ENCODE measurements at regions not wholly inside any gene's neighbourhood (a gene's known extent, or its start where the extent isn't known, plus 50 kb on each side); places are given as distances from the start of the nearest gene placed in this dataset.
"Not testable (repeated sequence)": the region's sequence is repeated elsewhere in the genome, so short reads cannot be mapped to it uniquely, and the experiment has no call there.

DNA sequence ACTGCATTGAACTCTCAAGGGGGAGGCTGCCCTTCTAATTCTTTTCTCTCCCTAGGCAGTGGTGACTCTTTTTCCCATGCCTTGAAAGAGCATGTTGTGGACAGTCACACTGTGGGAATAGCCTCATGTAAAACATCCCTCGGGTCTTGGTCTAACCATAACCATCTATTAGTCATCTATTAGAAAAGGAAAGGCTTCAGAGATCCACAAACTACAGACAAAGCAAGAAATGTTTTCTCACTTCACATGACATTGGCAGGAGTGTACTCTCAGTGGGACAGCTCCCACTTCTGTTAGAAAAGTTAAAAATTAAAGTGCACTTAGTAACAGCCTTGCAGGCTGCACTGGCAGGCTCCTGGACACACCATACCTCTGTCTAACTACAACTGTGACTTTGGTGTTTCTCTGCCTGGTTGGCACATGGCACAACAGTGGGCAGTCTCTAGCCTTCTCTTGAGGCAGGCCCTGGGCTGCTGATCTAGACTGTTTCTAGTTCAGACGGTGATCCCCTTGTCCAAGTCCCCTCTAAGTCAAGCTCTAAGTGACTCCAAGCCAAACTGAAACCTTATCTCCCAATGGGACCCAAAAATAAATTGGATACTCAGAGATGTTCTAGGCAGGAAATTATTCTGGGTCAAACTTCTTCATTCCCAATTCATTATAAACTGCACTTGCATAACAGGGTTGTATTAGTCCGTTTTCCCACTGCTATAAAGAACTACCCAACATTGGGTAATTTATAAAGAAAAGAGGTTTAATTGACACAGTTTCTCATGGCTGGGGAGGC lies 57.9 kb upstream of the ITGB1 start:
- no peaks in the 10 kb centered on the region for H3K27me3 ChIP-seq
- H3K9me3 ChIP-seq (ENCODE audit: low read depth): no peaks in the 10 kb centered on the region
- DNase-seq (ENCODE audit: low read depth in 1 of 2, low spot score in 1 of 2): peak in 1 of 2 donors; percentile 28

DNA sequence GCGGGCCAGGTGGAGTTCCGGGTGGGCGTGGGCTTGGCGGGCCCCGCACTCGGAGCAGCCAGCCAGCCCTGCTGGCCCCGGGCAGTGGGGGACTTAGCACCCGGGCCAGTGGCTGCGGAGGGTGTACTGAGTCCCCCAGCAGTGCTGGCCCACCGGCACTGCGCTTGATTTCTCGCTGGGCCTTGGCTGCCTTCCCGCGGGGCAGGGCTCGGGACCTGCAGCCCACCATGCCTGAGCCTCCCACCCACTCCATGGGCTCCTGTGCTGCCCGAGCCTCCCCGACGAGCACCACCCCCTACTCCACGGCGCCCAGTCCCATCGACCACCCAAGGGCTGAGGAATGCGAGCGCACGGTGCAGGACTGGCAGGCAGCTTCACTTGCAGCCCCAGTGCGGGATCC lies 55.3 kb upstream of the ITGB1 start:
- H3K4me1 ChIP-seq (ENCODE audit: low read depth): not testable (repeated sequence)

More for the DNA sequence above, 57.9 kb upstream of the ITGB1 start:
- Histone ChIP-seq H3K27ac (no peak overlapping the region), H3K4me1 (ENCODE audit: low read depth) (peaks cover 5% of the 10 kb centered on the region), H3K36me3 (no peaks in the 10 kb centered on the region), H3K4me3 (no peak overlapping the region)
- TF ChIP-seq, protein P1, sequence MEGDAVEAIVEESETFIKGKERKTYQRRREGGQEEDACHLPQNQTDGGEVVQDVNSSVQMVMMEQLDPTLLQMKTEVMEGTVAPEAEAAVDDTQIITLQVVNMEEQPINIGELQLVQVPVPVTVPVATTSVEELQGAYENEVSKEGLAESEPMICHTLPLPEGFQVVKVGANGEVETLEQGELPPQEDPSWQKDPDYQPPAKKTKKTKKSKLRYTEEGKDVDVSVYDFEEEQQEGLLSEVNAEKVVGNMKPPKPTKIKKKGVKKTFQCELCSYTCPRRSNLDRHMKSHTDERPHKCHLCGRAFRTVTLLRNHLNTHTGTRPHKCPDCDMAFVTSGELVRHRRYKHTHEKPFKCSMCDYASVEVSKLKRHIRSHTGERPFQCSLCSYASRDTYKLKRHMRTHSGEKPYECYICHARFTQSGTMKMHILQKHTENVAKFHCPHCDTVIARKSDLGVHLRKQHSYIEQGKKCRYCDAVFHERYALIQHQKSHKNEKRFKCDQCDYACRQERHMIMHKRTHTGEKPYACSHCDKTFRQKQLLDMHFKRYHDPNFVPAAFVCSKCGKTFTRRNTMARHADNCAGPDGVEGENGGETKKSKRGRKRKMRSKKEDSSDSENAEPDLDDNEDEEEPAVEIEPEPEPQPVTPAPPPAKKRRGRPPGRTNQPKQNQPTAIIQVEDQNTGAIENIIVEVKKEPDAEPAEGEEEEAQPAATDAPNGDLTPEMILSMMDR (IDR thresholded peaks at IDR 0.05; ENCODE audit: low read depth, low read length): no peak

DNA sequence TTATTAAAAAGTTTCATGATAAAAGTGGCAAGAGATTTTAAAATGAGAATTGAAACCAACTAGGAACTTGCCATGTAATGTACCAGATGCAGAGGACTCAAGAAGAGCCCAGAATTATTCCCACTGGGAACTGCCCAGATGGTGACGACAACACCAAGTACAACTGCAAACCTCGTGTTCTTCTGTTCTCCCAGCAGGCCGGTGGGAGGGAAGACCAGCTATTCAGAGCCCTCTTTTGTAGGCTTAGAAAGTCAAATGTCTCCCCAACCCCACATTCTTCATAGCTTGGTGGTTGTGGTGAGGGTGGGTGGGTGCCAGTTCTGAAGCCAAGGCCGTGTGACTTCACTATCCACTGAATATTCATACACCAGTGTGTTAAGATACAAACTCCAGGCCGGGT lies 54.3 kb upstream of the ITGB1 start:
- Histone ChIP-seq H3K27ac (no peak overlapping the region), H3K4me1 (ENCODE audit: low read depth) (no peaks in the 10 kb centered on the region), H3K36me3 (no peaks in the 10 kb centered on the region), H3K9me3 (ENCODE audit: low read depth) (no peaks in the 10 kb centered on the region), H3K4me3 (no peak overlapping the region), H3K27me3 (no peaks in the 10 kb centered on the region)
- DNase-seq (ENCODE audit: low read depth in 1 of 2, low spot score in 1 of 2): no peak
- TF ChIP-seq, protein P1 (IDR thresholded peaks at IDR 0.05; ENCODE audit: low read depth, low read length): no peak

More for the DNA sequence above, 55.3 kb upstream of the ITGB1 start:
- H3K27me3 ChIP-seq; H3K36me3 ChIP-seq; H3K27ac ChIP-seq; H3K4me3 ChIP-seq; DNase-seq (ENCODE audit: low read depth in 1 of 2, low spot score in 1 of 2); H3K9me3 ChIP-seq (ENCODE audit: low read depth): not testable (repeated sequence)

DNA sequence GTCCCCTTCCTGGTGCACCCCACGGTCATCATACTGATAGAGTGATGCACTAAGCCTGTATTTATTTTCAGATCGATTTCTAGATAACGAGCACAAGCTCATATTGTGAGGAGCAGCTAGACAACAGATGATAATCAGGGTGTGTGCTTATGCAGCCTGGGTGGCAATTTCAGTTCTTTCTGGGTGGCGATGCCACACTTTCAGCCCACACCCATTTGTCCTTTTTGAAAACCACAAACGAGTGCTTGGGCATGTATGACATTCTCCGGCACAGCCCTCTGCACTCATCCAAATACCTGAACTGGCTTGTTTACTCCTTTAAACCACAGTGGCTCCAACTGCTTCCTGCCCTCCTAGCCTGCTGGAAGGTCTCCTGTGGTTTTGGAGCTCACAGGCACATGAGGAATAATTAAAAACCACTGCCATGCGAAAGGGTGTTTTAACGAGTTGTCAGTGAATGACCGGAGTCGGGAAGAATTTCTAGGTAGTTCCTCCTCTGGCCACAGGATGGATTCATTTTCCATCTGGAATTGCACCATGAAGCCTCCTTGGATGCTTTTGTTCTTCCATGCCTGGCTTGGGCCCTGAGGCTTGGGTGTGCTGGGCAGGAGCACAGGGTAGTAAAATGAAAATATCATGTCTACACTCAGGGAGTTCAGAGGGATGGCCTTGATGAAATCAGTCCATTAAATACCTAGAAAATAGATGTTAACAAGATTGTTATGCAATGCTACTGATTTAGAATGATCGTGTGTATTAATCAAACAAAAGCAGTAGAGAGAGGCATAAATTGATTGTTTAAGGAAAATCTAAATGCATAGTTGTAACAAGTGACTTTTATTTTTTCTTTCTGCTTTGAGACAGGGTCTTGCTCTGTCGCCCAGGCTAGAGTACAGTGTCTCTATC lies 52.4 kb upstream of the ITGB1 start:
- no peak overlapping the region for H3K4me3 ChIP-seq
- no peak overlapping the region for H3K27ac ChIP-seq
- no peaks in the 10 kb centered on the region for H3K9me3 ChIP-seq (ENCODE audit: low read depth)
- DNase-seq (ENCODE audit: low read depth in 1 of 2, low spot score in 1 of 2): peak; percentile 23 to 88
- H3K36me3 ChIP-seq: no peaks in the 10 kb centered on the region
- peaks cover 6% of the 10 kb centered on the region for H3K4me1 ChIP-seq (ENCODE audit: low read depth)
- H3K27me3 ChIP-seq: no peaks in the 10 kb centered on the region
- TF ChIP-seq, protein P1 (IDR thresholded peaks at IDR 0.05; ENCODE audit: low read depth, low read length): peak; percentile 67

DNA sequence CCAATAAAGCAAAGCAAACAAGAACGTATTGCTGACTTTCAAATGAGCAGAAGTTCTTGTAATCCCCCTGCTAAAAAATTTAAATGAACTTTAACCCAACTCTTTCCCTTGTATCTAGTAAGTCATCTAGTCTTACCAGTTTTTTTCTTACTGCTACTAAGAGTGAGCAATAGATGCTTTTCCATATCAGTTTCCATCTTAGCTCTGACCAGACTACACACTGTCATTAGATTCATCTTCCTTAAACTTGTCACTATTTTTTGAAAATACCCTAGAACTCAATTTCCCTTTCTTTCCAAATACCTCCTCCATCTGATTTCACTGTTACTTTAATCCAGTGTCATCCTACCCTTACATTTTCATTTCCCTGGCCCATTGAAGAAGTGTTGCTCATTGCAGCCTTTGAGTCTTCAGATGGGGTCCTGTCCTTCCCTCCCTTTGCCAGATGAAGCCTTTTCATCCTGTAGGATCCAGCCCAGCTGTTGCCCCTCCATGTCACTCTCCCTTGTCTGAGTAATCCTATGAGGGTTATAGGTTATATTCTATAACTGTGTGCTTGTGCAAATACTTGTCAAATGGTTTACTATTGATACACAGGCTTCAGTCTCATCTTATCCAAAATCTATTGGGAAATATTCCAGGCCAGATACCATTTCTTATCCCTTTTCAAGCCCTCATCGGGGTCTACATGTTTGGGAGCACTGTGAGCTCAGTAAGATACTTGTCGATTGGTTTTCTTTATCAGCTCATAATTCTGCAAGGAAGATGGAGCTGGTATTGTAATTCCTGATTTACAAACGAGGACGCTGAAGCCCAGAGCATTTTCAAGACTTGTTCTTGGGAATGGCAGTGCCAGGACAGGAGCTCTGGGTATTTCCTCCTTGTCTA lies 51.5 kb upstream of the ITGB1 start:
- Histone ChIP-seq H3K4me3 (no peak overlapping the region), H3K4me1 (ENCODE audit: low read depth) (peaks cover 6% of the 10 kb centered on the region), H3K27ac (no peak overlapping the region), H3K27me3 (no peaks in the 10 kb centered on the region), H3K36me3 (no peaks in the 10 kb centered on the region), H3K9me3 (ENCODE audit: low read depth) (no peaks in the 10 kb centered on the region)
- TF ChIP-seq, protein P1 (IDR thresholded peaks at IDR 0.05; ENCODE audit: low read depth, low read length): no peak
- DNase-seq (ENCODE audit: low read depth in 1 of 2, low spot score in 1 of 2): no peak

Measured in cardiac muscle cell (in vitro differentiated cells and primary cell).